C4-2B (cell line): ENCODE measurements at regions not wholly inside any gene's neighbourhood (a gene's known extent, or its start where the extent isn't known, plus 50 kb on each side); places are given as distances from the start of the nearest gene placed in this dataset.

ENCODE experiments used
- ZFX ChIP-seq: fragments of 450-650 bp; IDR thresholded peaks from 2 replicates; pipeline ENCODE4 v1.6.1; 2017
- TF ChIP-seq, protein P1 (sequence below): fragments of 450-650 bp; conservative IDR thresholded peaks from 2 replicates; pipeline ENCODE4 v1.5.1; 2017; ENCODE audit warnings: mild to moderate bottlenecking

DNA sequence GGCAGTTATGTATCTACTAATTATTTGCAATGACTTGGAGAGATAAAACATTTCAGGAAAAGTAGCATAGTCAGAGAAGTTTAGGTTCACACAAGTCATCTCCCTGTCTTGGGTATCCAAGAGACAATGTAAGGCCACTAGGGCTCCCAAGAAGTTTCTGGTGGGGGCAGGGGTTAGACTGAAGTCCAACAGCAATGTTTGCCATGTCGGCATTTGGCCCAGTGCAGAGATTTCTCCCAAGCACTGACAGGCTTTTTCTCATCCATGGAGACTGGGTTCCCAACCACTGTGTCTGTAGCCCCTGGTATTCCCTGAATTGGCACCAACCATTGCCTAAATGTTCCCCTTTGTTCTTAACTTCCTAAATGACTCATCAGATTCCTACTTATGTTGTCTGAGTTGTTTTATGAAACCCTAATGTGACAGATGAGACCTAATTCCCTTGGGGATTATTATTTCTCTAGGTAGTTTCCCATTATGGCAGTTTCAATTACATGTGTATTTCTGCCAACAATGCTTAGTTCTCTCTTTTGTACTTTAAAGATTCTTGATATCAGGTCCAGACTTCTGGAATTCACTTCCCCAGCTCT is 103.6 kb upstream of the EGFLAM start:
- TF ChIP-seq, protein P1, sequence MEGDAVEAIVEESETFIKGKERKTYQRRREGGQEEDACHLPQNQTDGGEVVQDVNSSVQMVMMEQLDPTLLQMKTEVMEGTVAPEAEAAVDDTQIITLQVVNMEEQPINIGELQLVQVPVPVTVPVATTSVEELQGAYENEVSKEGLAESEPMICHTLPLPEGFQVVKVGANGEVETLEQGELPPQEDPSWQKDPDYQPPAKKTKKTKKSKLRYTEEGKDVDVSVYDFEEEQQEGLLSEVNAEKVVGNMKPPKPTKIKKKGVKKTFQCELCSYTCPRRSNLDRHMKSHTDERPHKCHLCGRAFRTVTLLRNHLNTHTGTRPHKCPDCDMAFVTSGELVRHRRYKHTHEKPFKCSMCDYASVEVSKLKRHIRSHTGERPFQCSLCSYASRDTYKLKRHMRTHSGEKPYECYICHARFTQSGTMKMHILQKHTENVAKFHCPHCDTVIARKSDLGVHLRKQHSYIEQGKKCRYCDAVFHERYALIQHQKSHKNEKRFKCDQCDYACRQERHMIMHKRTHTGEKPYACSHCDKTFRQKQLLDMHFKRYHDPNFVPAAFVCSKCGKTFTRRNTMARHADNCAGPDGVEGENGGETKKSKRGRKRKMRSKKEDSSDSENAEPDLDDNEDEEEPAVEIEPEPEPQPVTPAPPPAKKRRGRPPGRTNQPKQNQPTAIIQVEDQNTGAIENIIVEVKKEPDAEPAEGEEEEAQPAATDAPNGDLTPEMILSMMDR = no peak
- TF ChIP-seq ZFX = no peak
